ENCODE measurements at regions not wholly inside any gene's neighbourhood (a gene's known extent, or its start where the extent isn't known, plus 50 kb on each side); places are given as distances from the start of the nearest gene placed in this dataset.

DNA sequence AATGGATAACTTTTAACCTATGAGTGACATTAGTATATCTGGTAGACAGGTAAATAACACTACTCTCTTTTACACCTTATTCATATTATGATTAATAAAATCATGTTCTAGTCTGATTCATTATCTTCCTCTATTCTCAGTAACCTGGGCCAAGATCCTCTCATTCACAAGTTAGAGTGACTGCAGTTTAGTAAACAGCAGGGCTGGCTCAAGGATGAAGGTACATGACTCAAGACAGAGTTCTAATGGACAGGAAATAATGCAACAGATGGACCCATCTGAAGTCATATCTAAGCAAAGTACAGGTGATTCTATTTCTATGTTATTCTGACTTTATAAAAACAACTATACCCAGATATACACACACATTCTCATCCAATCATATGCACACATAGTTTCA, 582.5 kb upstream of the CDH18 start:
- Histone ChIP-seq H3K9me3 (ENCODE audit: control insufficient read depth, insufficient read depth, low read length) (peaks cover 3% of the 10 kb centered on the region), H3K27ac (ENCODE audit: low read length) (no peak overlapping the region), H3K27me3 (ENCODE audit: control insufficient read depth, insufficient read depth, low read length) (no peaks in the 10 kb centered on the region), H3K4me3 (ENCODE audit: low read length) (no peak overlapping the region), H3K36me3 (ENCODE audit: control insufficient read depth, insufficient read depth, low read length) (no peaks in the 10 kb centered on the region), H3K4me1 (ENCODE audit: control insufficient read depth, insufficient read depth, low read length) (no peaks in the 10 kb centered on the region)
- Mint-ChIP-seq H3K9me3 (peaks cover 4 to 8% of the 10 kb centered on the region in 2 donors), H3K36me3 (peaks cover 6% of the 10 kb centered on the region), H3K27ac (no peak overlapping the region), H3K27me3 (ENCODE audit: low read depth in 2 of 2) (no peaks in the 10 kb centered on the region), H3K4me1 (no peaks in the 10 kb centered on the region), H3K4me3 (no peak overlapping the region)
- TF ChIP-seq, protein P1, sequence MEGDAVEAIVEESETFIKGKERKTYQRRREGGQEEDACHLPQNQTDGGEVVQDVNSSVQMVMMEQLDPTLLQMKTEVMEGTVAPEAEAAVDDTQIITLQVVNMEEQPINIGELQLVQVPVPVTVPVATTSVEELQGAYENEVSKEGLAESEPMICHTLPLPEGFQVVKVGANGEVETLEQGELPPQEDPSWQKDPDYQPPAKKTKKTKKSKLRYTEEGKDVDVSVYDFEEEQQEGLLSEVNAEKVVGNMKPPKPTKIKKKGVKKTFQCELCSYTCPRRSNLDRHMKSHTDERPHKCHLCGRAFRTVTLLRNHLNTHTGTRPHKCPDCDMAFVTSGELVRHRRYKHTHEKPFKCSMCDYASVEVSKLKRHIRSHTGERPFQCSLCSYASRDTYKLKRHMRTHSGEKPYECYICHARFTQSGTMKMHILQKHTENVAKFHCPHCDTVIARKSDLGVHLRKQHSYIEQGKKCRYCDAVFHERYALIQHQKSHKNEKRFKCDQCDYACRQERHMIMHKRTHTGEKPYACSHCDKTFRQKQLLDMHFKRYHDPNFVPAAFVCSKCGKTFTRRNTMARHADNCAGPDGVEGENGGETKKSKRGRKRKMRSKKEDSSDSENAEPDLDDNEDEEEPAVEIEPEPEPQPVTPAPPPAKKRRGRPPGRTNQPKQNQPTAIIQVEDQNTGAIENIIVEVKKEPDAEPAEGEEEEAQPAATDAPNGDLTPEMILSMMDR (IDR thresholded peaks at IDR 0.05) = no peak
- no peak for ATAC-seq
- intact Hi-C loops (cut with micrococcal nuclease) = no loop called here
- no peak for DNase-seq

- Mint-ChIP-seq H3K9me3 (peaks cover 7 to 17% of the 10 kb centered on the region in 2 donors), H3K4me1 (no peaks in the 10 kb centered on the region), H3K36me3 (peaks cover 6% of the 10 kb centered on the region), H3K27me3 (ENCODE audit: low read depth in 2 of 2) (no peaks in the 10 kb centered on the region), H3K27ac (no peak overlapping the region), H3K4me3 (no peak overlapping the region)
- H3K4me1 ChIP-seq (ENCODE audit: control insufficient read depth, insufficient read depth, low read length) = no peaks in the 10 kb centered on the region
- TF ChIP-seq, protein P1 (IDR thresholded peaks at IDR 0.05) = no peak
- H3K9me3 ChIP-seq (ENCODE audit: control insufficient read depth, insufficient read depth, low read length) = peaks cover 3% of the 10 kb centered on the region
- WGBS (ENCODE audit: insufficient coverage) = no CpG with 5 or more reads among the region's 4 CpGs
- intact Hi-C loops (cut with micrococcal nuclease) = no loop called here
- H3K27me3 ChIP-seq (ENCODE audit: control insufficient read depth, insufficient read depth, low read length) = no peaks in the 10 kb centered on the region
- H3K36me3 ChIP-seq (ENCODE audit: control insufficient read depth, insufficient read depth, low read length) = no peaks in the 10 kb centered on the region
- no peak overlapping the region for H3K27ac ChIP-seq (ENCODE audit: low read length)
- ATAC-seq (no peak), DNase-seq (no peak)
- H3K4me3 ChIP-seq (ENCODE audit: low read length) = no peak overlapping the region
Observed at GRCh38 chr5:20562544-20562943, 574.5 kb upstream of the CDH18 start.

GRCh38 chr5:20559845-20560244, 571.8 kb upstream of the CDH18 start:
- H3K27me3 ChIP-seq (ENCODE audit: control insufficient read depth, insufficient read depth, low read length) = no peaks in the 10 kb centered on the region
- no peak overlapping the region for H3K27ac ChIP-seq (ENCODE audit: low read length)
- H3K9me3 ChIP-seq (ENCODE audit: control insufficient read depth, insufficient read depth, low read length) = no peaks in the 10 kb centered on the region
- H3K36me3 Mint-ChIP-seq = no peaks in the 10 kb centered on the region
- ATAC-seq = no peak
- H3K27ac Mint-ChIP-seq = no peak overlapping the region
- 74% methylated on average over 3 of the region's 3 CpGs for WGBS (ENCODE audit: insufficient coverage)
- H3K4me3 Mint-ChIP-seq = no peak overlapping the region
- no peaks in the 10 kb centered on the region for H3K4me1 ChIP-seq (ENCODE audit: control insufficient read depth, insufficient read depth, low read length)
- intact Hi-C loops (cut with micrococcal nuclease) = no loop called here
- no peaks in the 10 kb centered on the region for H3K36me3 ChIP-seq (ENCODE audit: control insufficient read depth, insufficient read depth, low read length)
- TF ChIP-seq, protein P1 (IDR thresholded peaks at IDR 0.05) = no peak
- no peak overlapping the region for H3K4me3 ChIP-seq (ENCODE audit: low read length)
- H3K4me1 Mint-ChIP-seq = no peaks in the 10 kb centered on the region
- DNase-seq = no peak
- peaks cover 10 to 17% of the 10 kb centered on the region in 2 donors for H3K9me3 Mint-ChIP-seq
- H3K27me3 Mint-ChIP-seq (ENCODE audit: low read depth in 2 of 2) = no peaks in the 10 kb centered on the region

- WGBS (ENCODE audit: insufficient coverage) = 79% methylated on average over 5 of the region's 6 CpGs
- Histone ChIP-seq H3K4me1 (ENCODE audit: control insufficient read depth, insufficient read depth, low read length) (no peaks in the 10 kb centered on the region), H3K36me3 (ENCODE audit: control insufficient read depth, insufficient read depth, low read length) (no peaks in the 10 kb centered on the region), H3K4me3 (ENCODE audit: low read length) (no peak overlapping the region), H3K27ac (ENCODE audit: low read length) (no peak overlapping the region), H3K27me3 (ENCODE audit: control insufficient read depth, insufficient read depth, low read length) (no peaks in the 10 kb centered on the region), H3K9me3 (ENCODE audit: control insufficient read depth, insufficient read depth, low read length) (no peaks in the 10 kb centered on the region)
- Mint-ChIP-seq H3K36me3 (no peaks in the 10 kb centered on the region), H3K9me3 (peaks cover 8 to 16% of the 10 kb centered on the region in 2 donors), H3K4me3 (no peak overlapping the region), H3K27me3 (ENCODE audit: low read depth in 2 of 2) (no peaks in the 10 kb centered on the region), H3K4me1 (no peaks in the 10 kb centered on the region), H3K27ac (no peak overlapping the region)
- intact Hi-C loops (cut with micrococcal nuclease) = no loop called here
- no peak for DNase-seq
- TF ChIP-seq, protein P1 (IDR thresholded peaks at IDR 0.05) = no peak
- ATAC-seq = no peak
Observed at GRCh38 chr5:20556115-20556763, 568.2 kb upstream of the CDH18 start.

Data from natural killer cell (primary cell).